ENCODE measurements at regions not wholly inside any gene's neighbourhood (a gene's known extent, or its start where the extent isn't known, plus 50 kb on each side); places are given as distances from the start of the nearest gene placed in this dataset.

- H3K9ac ChIP-seq (ENCODE audit: insufficient read depth in 1 of 2, low read length in 2 of 2): no peak overlapping the region
- WGBS, 2 donors: 91 to 95% methylated on average over 4 of the region's 4 CpGs
- ATAC-seq (ENCODE audit: insufficient read depth, low FRiP score): no peak
- no peak for DNase-seq
- no peaks in the 10 kb centered on the region for H3K9me3 ChIP-seq (ENCODE audit: control insufficient read depth in 4 of 4, insufficient read depth in 3 of 4, low read length in 3 of 4)
- H3K4me3 ChIP-seq: no peak overlapping the region
- H3K4me1 ChIP-seq (ENCODE audit: control insufficient read depth in 5 of 5, insufficient read depth in 5 of 5, low read length in 5 of 5): no peaks in the 10 kb centered on the region
- H3K36me3 ChIP-seq (ENCODE audit: control insufficient read depth in 4 of 4, insufficient read depth in 4 of 4, low read length in 4 of 4): no peaks in the 10 kb centered on the region
- no peak for TF ChIP-seq CTCF (IDR thresholded peaks at IDR 0.05; ENCODE audit: control extremely low read depth, extremely low read depth)
- no peaks in the 10 kb centered on the region for H3K27me3 ChIP-seq (ENCODE audit: control insufficient read depth in 3 of 3, insufficient read depth in 3 of 3, low read length in 2 of 3)
- no peak overlapping the region for H3K27ac ChIP-seq (ENCODE audit: low read depth in 1 of 2, low read length in 1 of 2)
Measured at GRCh38 chr2:191580581-191580980, 97.4 kb upstream of the NABP1 start.

GRCh38 chr2:191581003-191581402 is 96.9 kb upstream of the NABP1 start:
- ATAC-seq (ENCODE audit: insufficient read depth, low FRiP score) (no peak), DNase-seq (no peak)
- Histone ChIP-seq H3K27ac (ENCODE audit: low read depth in 1 of 2, low read length in 1 of 2) (no peak overlapping the region), H3K9ac (ENCODE audit: insufficient read depth in 1 of 2, low read length in 2 of 2) (no peak overlapping the region), H3K9me3 (ENCODE audit: control insufficient read depth in 4 of 4, insufficient read depth in 3 of 4, low read length in 3 of 4) (no peaks in the 10 kb centered on the region), H3K27me3 (ENCODE audit: control insufficient read depth in 3 of 3, insufficient read depth in 3 of 3, low read length in 2 of 3) (no peaks in the 10 kb centered on the region), H3K4me1 (ENCODE audit: control insufficient read depth in 5 of 5, insufficient read depth in 5 of 5, low read length in 5 of 5) (no peaks in the 10 kb centered on the region), H3K36me3 (ENCODE audit: control insufficient read depth in 4 of 4, insufficient read depth in 4 of 4, low read length in 4 of 4) (no peaks in the 10 kb centered on the region), H3K4me3 (no peak overlapping the region)
- TF ChIP-seq CTCF (IDR thresholded peaks at IDR 0.05; ENCODE audit: control extremely low read depth, extremely low read depth): no peak

GRCh38 chr2:191582355-191582754 is 95.6 kb upstream of the NABP1 start:
- no peaks in the 10 kb centered on the region for H3K36me3 ChIP-seq (ENCODE audit: control insufficient read depth in 4 of 4, insufficient read depth in 4 of 4, low read length in 4 of 4)
- no peak overlapping the region for H3K27ac ChIP-seq (ENCODE audit: low read depth in 1 of 2, low read length in 1 of 2)
- no peaks in the 10 kb centered on the region for H3K4me1 ChIP-seq (ENCODE audit: control insufficient read depth in 5 of 5, insufficient read depth in 5 of 5, low read length in 5 of 5)
- no peak overlapping the region for H3K4me3 ChIP-seq
- DNase-seq: no peak
- no peaks in the 10 kb centered on the region for H3K9me3 ChIP-seq (ENCODE audit: control insufficient read depth in 4 of 4, insufficient read depth in 3 of 4, low read length in 3 of 4)
- H3K9ac ChIP-seq (ENCODE audit: insufficient read depth in 1 of 2, low read length in 2 of 2): no peak overlapping the region
- H3K27me3 ChIP-seq (ENCODE audit: control insufficient read depth in 3 of 3, insufficient read depth in 3 of 3, low read length in 2 of 3): no peaks in the 10 kb centered on the region
- no peak for ATAC-seq (ENCODE audit: insufficient read depth, low FRiP score)
- TF ChIP-seq CTCF (IDR thresholded peaks at IDR 0.05; ENCODE audit: control extremely low read depth, extremely low read depth): no peak

GRCh38 chr2:191591025-191591424 is 86.9 kb upstream of the NABP1 start:
- ATAC-seq (ENCODE audit: insufficient read depth, low FRiP score): no peak
- Histone ChIP-seq H3K9ac (ENCODE audit: insufficient read depth in 1 of 2, low read length in 2 of 2) (no peak overlapping the region), H3K4me3 (no peak overlapping the region), H3K27ac (ENCODE audit: low read depth in 1 of 2, low read length in 1 of 2) (no peak overlapping the region), H3K9me3 (ENCODE audit: control insufficient read depth in 4 of 4, insufficient read depth in 3 of 4, low read length in 3 of 4) (no peaks in the 10 kb centered on the region), H3K4me1 (ENCODE audit: control insufficient read depth in 5 of 5, insufficient read depth in 5 of 5, low read length in 5 of 5) (no peaks in the 10 kb centered on the region), H3K27me3 (ENCODE audit: control insufficient read depth in 3 of 3, insufficient read depth in 3 of 3, low read length in 2 of 3) (no peaks in the 10 kb centered on the region), H3K36me3 (ENCODE audit: control insufficient read depth in 4 of 4, insufficient read depth in 4 of 4, low read length in 4 of 4) (no peaks in the 10 kb centered on the region)
- TF ChIP-seq CTCF (IDR thresholded peaks at IDR 0.05; ENCODE audit: control extremely low read depth, extremely low read depth): no peak
- 92 to 98% methylated on average over 6 of the region's 6 CpGs for WGBS, 2 donors
- DNase-seq: no peak
